ENCODE measurements at regions not wholly inside any gene's neighbourhood (a gene's known extent, or its start where the extent isn't known, plus 50 kb on each side); places are given as distances from the start of the nearest gene placed in this dataset.

- no peak for DNase-seq (ENCODE audit: low read depth in 3 of 3, low spot score in 1 of 3)
Measured at GRCh38 chr4:180925805-180926204, 1317.4 kb upstream of the TENM3 start.

- DNase-seq (ENCODE audit: low read depth in 3 of 3, low spot score in 1 of 3), result no peak
Measured at GRCh38 chr4:180926277-180926676, 1316.9 kb upstream of the TENM3 start.

DNA sequence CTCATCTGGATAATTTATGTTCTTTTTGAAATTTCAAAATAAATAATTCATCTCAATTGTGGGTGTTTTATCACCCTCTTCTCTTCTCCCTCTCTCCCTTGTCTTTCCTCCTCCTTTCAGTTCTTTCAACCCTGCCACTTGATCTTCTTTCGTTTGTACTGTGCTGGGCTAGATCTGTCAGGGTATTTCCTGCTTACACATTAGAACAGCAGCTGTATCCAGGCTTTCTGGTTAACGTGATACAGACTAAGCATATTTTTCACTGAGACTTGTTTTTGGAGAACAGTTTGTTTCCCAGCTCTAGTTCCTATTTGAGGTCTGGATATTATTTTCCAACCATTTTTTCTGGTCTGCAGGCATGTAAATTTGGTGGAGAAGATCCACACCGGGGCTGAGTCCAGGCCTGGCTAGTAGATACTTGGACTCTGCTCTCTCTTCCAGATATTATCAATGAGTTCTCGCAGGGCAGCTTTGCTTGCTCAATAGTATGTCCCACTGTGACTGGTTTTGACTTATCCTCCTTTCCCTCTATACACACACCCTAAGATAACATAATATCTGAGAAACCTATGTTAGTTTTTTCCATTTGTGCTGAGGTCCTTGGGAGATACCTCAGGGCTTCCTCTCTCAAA is 1310.7 kb upstream of the TENM3 start:
- DNase-seq (ENCODE audit: low read depth in 3 of 3, low spot score in 1 of 3), result no peak

DNA sequence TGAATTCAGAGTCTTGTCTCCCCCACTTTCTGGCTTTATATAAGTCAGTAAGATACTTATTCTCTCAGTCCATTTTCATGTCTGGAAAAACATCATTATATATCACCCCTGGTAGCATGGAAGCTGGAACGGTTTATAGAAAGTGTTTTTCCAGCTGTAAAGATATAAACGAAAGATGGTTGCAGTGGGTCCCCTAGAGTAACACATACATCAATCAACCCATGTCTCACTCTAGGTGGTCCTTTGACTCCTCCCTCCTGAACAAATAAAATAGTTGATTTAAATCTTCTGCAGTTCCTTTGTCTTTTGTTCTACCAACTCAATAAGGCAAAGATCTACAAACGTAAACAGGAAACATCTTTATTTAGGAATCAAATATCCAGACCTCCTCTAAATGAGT is 1306.1 kb upstream of the TENM3 start:
- DNase-seq (ENCODE audit: low read depth in 3 of 3, low spot score in 1 of 3), result no peak

DNA sequence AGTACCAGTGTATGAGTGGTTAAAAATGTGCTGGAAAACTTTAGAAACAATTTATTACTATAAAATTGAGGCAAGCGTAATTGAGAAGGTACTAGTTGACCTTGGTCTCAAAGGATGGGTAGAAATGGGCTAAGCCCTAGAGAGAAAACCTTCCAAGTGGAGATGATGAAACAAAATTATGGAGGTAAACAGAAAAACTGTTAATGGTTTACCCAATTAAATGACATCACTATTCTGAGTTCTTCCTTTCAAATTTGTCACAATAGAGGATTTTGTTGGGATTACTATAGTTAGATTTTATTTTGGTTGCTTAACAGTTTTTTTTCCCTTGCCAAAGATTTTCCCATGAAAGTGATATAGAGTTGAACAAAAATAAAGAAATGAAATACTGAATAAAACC is 1302.5 kb upstream of the TENM3 start:
- no peak for DNase-seq (ENCODE audit: low read depth in 3 of 3, low spot score in 1 of 3)

GRCh38 chr4:180942367-180942916 is 1300.8 kb upstream of the TENM3 start:
- no peak for DNase-seq (ENCODE audit: low read depth in 3 of 3, low spot score in 1 of 3)

DNA sequence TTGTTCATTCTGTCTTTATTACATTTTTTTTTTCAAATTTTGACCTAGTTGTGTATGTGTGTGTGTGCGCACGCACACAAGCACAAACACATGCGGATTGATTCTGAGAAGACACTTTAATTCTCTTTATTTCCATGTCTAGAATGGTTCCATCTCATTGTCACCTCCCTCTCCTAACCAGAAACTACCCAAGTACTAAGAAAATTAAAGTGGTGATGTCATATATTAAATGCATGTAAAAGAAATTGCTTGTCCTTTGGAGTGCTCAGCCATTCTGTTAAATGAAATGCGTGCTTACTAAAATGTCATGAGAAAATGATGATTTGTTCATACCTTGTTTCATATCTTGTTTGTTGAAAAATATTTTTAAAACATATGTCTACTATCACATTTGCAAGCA is 1297.0 kb upstream of the TENM3 start:
- DNase-seq (ENCODE audit: low read depth in 3 of 3, low spot score in 1 of 3), result no peak

- no peak for DNase-seq (ENCODE audit: low read depth in 3 of 3, low spot score in 1 of 3)
Measured at GRCh38 chr4:180947425-180947824, 1295.8 kb upstream of the TENM3 start.

DNA sequence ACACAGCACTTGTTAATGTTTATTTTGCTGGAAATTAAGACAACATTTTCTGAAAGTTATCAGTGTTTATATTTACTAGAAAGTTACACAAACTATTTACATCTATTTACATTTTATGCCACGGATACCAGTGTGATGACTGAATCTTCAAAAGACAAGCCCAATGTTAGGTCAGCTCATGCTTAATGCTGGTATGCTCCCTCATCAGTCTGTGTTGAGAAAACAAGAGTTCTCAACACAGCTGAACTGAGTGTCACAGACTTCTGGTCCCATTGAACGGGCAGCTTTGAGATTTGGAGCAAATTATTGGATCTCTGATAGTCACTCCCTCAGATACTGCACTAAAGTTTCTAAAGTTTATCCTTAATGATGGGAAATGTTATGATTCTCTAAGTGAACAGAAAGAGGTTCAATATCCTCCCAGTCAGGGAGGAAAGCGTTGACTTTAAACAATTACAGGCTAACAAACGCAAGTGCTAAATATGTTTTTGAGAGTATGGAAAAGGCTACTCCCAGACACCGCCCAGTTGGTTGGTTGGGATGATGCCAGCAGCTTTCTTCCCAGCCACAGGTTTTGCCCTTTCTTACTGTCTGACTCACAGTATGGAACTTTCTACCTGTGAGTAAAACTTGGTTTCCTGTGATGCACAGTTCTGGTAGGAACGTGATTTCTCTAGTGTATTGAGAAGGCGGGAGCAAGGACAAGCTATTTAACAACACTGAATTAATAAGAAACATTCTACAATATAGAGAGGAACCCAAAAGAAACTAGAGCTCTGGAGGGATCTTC is 1293.6 kb upstream of the TENM3 start:
- no peak for DNase-seq (ENCODE audit: low read depth in 3 of 3, low spot score in 1 of 3)

DNA sequence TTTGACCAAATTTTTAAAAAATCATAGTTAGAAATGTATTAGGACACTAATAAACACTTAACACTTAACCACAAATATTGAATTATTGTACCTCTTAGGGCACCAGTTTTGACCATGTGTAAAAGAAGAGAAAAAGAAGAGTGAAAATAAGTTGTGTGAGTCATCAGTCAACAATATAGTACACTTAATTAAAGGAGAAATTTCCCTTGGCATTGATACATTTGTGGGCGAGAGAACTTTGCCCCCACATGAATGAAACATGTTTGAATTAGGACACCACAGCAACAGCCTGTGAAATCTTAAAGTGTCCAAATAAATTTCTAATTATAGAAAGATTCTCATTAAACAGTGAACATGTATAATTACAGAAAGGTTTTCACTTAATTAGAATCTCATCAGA is 1292.8 kb upstream of the TENM3 start:
- DNase-seq (ENCODE audit: low read depth in 3 of 3, low spot score in 1 of 3), result no peak

- DNase-seq (ENCODE audit: low read depth in 3 of 3, low spot score in 1 of 3), result no peak
Measured at GRCh38 chr4:180951312-180951711, 1291.9 kb upstream of the TENM3 start.

- DNase-seq (ENCODE audit: low read depth in 3 of 3, low spot score in 1 of 3), result no peak
Measured at GRCh38 chr4:180953572-180953971, 1289.6 kb upstream of the TENM3 start.

- no peak for DNase-seq (ENCODE audit: low read depth in 3 of 3, low spot score in 1 of 3)
Measured at GRCh38 chr4:180960743-180961401, 1282.3 kb upstream of the TENM3 start.

DNA sequence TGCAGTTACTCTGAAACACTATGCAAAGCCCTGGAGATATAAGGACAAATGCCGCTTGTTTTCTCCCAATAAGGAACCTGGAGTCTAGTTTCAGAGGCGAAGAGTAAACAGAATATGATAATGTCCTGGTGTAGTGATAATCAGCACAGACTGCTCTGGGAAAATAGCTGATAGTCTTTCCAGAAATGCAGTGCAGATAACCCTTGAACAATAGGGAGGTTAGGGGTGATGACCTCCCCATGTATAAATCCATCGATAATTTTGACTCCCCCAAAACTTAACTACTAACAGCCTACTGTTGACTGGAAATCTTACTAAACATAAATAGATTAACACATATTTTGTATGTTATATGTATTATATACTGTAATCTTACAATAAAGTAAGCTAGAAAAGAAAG is 1280.9 kb upstream of the TENM3 start:
- DNase-seq (ENCODE audit: low read depth in 3 of 3, low spot score in 1 of 3), result no peak

- no peak for DNase-seq (ENCODE audit: low read depth in 3 of 3, low spot score in 1 of 3)
Measured at GRCh38 chr4:180966312-180966711, 1276.9 kb upstream of the TENM3 start.

- no peak for DNase-seq (ENCODE audit: low read depth in 3 of 3, low spot score in 1 of 3)
Measured at GRCh38 chr4:180967936-180968335, 1275.3 kb upstream of the TENM3 start.

GRCh38 chr4:180973894-180974293 is 1269.3 kb upstream of the TENM3 start:
- no peak for DNase-seq (ENCODE audit: low read depth in 3 of 3, low spot score in 1 of 3)

DNA sequence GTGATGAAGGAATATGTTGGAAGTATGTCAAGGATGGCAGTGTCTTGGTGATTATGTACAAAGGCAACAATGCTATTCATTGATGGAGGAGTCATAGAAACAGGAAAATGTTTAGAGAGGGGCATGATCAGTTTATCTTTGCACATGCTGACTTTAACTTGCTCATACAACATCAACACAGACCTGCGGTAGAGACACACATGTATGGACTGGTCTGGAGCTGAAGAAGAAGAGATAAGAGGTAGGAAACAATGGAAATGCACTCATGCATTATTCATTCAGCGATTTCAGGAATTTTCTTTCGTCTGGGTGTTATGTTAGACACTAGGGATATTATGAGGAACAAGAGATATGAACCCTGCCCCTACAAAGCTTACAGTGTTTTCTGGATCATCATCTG is 1252.3 kb upstream of the TENM3 start:
- no peak for DNase-seq (ENCODE audit: low read depth in 3 of 3, low spot score in 1 of 3)

DNA sequence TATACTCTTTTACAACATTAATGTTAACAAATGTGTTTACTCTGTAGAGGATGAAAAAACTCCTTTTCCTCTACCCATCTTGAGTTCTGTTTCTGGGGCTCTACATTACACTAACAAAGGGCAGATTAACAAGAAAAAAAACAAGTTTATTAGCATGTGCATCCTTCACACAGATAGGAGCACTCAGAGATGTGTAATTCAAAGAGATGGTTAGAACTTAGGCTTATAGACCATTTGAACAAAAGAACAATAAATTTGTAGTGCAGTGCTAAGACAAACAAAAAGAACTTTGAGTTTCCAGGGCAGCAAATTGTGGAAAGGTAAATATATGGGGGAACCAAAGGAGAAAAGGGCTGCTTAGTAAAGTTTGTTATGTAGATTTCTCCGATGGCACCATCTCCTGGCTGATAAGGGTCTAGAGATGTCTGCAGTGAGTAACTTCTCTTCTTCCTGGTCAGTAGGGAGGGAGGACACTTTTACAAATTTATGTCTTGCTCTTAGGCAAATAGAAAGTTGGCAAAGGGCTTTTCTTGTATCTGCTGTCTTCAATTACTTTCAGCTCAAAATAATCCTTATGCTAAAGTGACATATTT is 1249.9 kb upstream of the TENM3 start:
- DNase-seq (ENCODE audit: low read depth in 3 of 3, low spot score in 1 of 3), result no peak

GRCh38 chr4:180994722-180995121 is 1248.5 kb upstream of the TENM3 start:
- no peak for DNase-seq (ENCODE audit: low read depth in 3 of 3, low spot score in 1 of 3)

DNA sequence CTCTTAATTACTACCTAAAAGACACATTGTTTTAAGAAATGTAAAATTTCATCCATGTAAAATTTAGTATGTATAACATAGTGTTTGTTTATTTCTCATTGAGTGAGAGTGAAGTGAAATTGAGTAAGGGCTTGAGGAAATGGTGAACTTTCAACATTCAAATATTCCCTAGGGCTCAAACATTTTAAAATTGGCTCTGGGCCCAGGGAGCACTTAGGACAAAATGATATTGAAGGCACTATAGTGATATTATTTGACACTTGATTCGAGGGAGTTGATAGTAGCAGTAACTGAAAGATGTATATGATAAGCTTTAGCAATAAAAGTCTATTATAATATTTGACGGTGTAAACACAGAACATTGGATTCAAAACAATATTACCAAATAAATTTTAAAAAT is 1244.0 kb upstream of the TENM3 start:
- DNase-seq (ENCODE audit: low read depth in 3 of 3, low spot score in 1 of 3), result no peak

- DNase-seq (ENCODE audit: low read depth in 3 of 3, low spot score in 1 of 3), result no peak
Measured at GRCh38 chr4:181004056-181004455, 1239.1 kb upstream of the TENM3 start.
